Upper lobe of left lung (tissue), 6 donors: ENCODE measurements at regions not wholly inside any gene's neighbourhood (a gene's known extent, or its start where the extent isn't known, plus 50 kb on each side); places are given as distances from the start of the nearest gene placed in this dataset.
"Not testable (repeated sequence)": the region's sequence is repeated elsewhere in the genome, so short reads cannot be mapped to it uniquely, and the experiment has no call there.

ENCODE experiments used
- ATAC-seq, 2 donors: fragments of 200-7000 bp; cut with Tn5 transposase; one replicate each; pipeline ENCODE4 v1.9.1; 2022; ENCODE audit warnings: mild to moderate bottlenecking in 2 of 2, moderate library complexity in 2 of 2; ENCODE audit not compliant: low FRiP score in 2 of 2
- DNase-seq, 2 donors: peaks; one replicate each; pipeline ENCODE4 v3.0.0-alpha.2; 2019 to 2020
- H3K27ac ChIP-seq, 4 donors: fragments of 200-600 bp; sonication (generic); one replicate each; pipeline ENCODE4 v1.5.1; 2016 to 2019
- H3K27me3 ChIP-seq, 4 donors: fragments of 200-600 bp; sonication (generic); one replicate each; pipeline ENCODE4 v1.5.1; 2017 to 2019
- H3K36me3 ChIP-seq, 4 donors: fragments of 200-600 bp; sonication (generic); one replicate each; pipeline ENCODE4 v1.5.1; 2016 to 2019
- H3K4me1 ChIP-seq, 4 donors: fragments of 200-600 bp; sonication (generic); one replicate each; pipeline ENCODE4 v1.5.1; 2018 to 2019
- H3K4me3 ChIP-seq, 4 donors: fragments of 200-600 bp; sonication (generic); one replicate each; pipeline ENCODE4 v1.5.1; 2017 to 2019; ENCODE audit warnings: mild to moderate bottlenecking in 2 of 4, moderate library complexity in 1 of 4
- H3K9me3 ChIP-seq, 4 donors: fragments of 200-600 bp; sonication (generic); one replicate each; pipeline ENCODE4 v1.5.1; 2018 to 2019
- EP300 ChIP-seq, 4 donors: sonication (generic); formaldehyde crosslinking; IDR thresholded peaks; one replicate each; pipeline ENCODE4 v1.5.1; 2017; ENCODE audit warnings: antibody characterized with exemption in 4 of 4, control low read depth in 2 of 4
- POLR2A ChIP-seq, 4 donors: fragments of 450-650 bp; IDR thresholded peaks; one replicate each; pipeline ENCODE4 v1.5.1; 2016 to 2017; ENCODE audit warnings: antibody characterized with exemption in 4 of 4, mild to moderate bottlenecking in 2 of 4
- POLR2AphosphoS5 ChIP-seq, 2 donors: sonication (generic); formaldehyde crosslinking; IDR thresholded peaks; one replicate each; pipeline ENCODE4 v1.5.1; 2017; ENCODE audit warnings: antibody characterized with exemption in 2 of 2
- WGBS, 2 donors: methylation state at CpG; one replicate each; pipeline ENCODE4 v1.1.5; 2017 to 2018; 5-methylcytosine and 5-hydroxymethylcytosine counted together
- TF ChIP-seq, protein P1 (sequence below), 6 experiments: fragments of 450-650 bp in 4 of 6; fragments of 200-600 bp in 2 of 6; sonication (generic) in 2 of 6; IDR thresholded peaks; one replicate each; pipeline ENCODE4 v1.5.1; 2016 to 2019; ENCODE audit warnings: antibody characterized with exemption in 6 of 6
- donor health status: DM: no; HTN: no; CAD: no; lungs with moderate emphysema.
- donor health status: DM: no; HTN: yes; CAD: no; lungs with severe emphysema.

DNA sequence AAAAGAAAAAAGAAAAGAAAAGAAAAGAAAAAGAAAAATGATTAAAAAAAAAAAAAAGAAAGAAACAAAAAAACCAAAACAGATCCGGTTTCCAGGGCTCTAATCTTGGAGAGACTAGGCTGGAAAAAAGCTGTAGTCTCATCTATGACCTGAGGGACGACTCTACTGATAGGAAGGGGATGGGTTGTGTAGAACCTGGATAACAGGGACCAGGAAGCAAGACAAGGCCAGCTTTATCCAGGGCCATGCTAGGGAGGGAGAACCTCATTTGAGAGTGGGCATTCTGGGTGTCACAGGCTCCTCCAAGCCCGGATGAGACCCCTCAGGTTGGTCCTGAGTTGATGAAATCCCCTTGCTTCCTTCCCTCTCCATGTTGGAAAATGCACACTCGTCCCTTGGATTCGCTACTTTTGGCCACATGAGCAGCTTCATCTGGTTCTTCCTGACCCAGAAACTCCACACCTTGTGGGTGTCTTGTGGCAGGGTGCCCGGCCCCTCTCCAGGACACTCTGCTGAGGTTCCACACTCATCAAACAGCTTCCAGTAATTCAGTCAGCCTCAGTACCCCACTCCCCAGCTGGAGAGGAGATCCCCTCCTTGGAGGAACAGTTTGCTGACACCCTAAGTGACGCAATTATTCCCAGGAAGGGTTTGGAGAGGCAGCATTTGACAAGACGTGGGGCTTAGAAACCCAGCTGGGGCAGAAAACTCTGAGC is 71.1 kb upstream of the LHFPL2 start:
- Histone ChIP-seq H3K9me3 (no peaks in the 10 kb centered on the region), H3K4me3 (peak overlapping the region in 1 of 4 donors; percentile 16), H3K27ac (no peak overlapping the region), H3K4me1 (peaks cover 14 to 25% (median 17%) of the 10 kb centered on the region in 4 donors), H3K36me3 (no peaks in the 10 kb centered on the region), H3K27me3 (no peaks in the 10 kb centered on the region)
- ATAC-seq (peak; percentile 11 to 67), DNase-seq (peak in 1 of 2 donors; percentile 36)
- 60 to 79% methylated on average over 8 of the region's 8 CpGs for WGBS, 2 donors
- TF ChIP-seq, protein P1, sequence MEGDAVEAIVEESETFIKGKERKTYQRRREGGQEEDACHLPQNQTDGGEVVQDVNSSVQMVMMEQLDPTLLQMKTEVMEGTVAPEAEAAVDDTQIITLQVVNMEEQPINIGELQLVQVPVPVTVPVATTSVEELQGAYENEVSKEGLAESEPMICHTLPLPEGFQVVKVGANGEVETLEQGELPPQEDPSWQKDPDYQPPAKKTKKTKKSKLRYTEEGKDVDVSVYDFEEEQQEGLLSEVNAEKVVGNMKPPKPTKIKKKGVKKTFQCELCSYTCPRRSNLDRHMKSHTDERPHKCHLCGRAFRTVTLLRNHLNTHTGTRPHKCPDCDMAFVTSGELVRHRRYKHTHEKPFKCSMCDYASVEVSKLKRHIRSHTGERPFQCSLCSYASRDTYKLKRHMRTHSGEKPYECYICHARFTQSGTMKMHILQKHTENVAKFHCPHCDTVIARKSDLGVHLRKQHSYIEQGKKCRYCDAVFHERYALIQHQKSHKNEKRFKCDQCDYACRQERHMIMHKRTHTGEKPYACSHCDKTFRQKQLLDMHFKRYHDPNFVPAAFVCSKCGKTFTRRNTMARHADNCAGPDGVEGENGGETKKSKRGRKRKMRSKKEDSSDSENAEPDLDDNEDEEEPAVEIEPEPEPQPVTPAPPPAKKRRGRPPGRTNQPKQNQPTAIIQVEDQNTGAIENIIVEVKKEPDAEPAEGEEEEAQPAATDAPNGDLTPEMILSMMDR (IDR thresholded peaks at IDR 0.05), result no peak
- TF ChIP-seq POLR2AphosphoS5 (IDR thresholded peaks at IDR 0.05) (no peak), EP300 (IDR thresholded peaks at IDR 0.05) (no peak), POLR2A (IDR thresholded peaks at IDR 0.05) (no peak)

DNA sequence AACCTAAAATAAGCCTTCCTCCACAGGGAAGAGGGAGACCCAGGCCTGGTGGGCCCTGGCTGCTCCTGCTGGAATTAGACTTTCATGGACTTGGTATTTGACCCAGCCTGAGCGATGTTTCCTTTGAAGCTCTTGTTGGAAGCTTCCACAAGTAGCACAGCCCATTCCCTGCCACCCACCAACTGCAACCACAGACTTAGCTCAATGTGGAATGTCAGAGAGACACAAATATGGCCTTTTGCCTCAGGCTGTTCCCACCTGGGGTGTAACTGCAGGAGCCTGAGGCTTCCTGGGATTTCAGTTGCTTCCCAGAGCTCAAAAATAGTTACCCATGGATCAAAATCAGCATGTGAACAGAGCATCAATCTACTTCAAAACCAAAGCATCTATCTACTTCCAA is 70.3 kb upstream of the LHFPL2 start:
- 86 to 91% methylated on average over 1 of the region's 1 CpG for WGBS, 2 donors
- Histone ChIP-seq H3K4me3 (no peak overlapping the region), H3K9me3 (no peaks in the 10 kb centered on the region), H3K27ac (no peak overlapping the region), H3K27me3 (no peaks in the 10 kb centered on the region), H3K36me3 (no peaks in the 10 kb centered on the region), H3K4me1 (peaks cover 14 to 25% (median 17%) of the 10 kb centered on the region in 4 donors)
- ATAC-seq (no peak), DNase-seq (no peak)
- TF ChIP-seq POLR2A (IDR thresholded peaks at IDR 0.05) (no peak), POLR2AphosphoS5 (IDR thresholded peaks at IDR 0.05) (no peak), EP300 (IDR thresholded peaks at IDR 0.05) (no peak)
- TF ChIP-seq, protein P1 (IDR thresholded peaks at IDR 0.05), result no peak

DNA sequence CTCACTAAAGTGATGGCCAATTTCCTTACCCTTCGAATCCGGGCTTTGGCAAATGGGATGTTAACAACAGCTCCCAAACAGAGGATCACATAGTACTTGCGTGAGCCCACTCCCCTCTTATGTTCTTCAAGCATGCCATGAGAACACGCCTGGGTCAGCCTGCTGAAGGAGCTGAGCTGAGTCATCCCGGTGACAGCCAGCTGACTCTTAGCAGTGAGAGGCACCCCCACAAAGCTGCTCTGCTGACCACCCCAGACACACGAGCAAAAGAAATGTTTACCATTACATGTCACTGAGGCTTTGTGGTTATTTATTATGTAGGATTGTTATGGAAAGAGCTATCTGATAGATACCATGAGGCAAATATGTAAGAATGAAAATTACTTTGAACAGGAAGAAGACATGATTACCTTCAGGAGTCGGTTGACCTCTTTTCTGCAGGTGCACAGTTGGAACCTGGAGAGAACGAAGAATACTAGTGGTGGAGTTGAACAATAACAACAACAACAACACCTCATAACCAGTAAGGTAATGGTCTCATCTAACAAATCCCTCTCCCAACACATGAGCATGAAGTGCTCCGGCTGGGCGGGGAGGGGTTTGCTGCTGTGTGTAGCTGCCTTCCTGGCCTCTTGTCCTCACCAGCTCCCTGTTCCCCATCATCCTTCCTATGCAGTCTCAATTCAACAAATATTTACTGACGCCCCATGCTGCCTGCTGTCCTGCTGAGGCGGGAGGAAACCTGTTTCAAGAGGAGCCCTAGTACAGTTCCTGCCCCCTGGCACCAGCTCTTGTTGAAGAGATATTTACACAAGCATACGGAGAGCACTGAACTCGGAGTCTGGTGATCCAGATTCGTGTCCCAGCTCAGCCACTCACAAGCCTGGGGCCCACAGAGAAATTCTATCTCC is 69.4 kb upstream of the LHFPL2 start:
- Histone ChIP-seq H3K27ac (no peak overlapping the region), H3K36me3 (no peaks in the 10 kb centered on the region), H3K27me3 (no peaks in the 10 kb centered on the region), H3K4me1 (peaks cover 14 to 25% (median 17%) of the 10 kb centered on the region in 4 donors), H3K9me3 (no peaks in the 10 kb centered on the region), H3K4me3 (no peak overlapping the region)
- WGBS, 2 donors, result 81% methylated on average over 15 of the region's 15 CpGs
- no peak for DNase-seq
- ATAC-seq, result no peak
- TF ChIP-seq POLR2A (IDR thresholded peaks at IDR 0.05) (no peak), POLR2AphosphoS5 (IDR thresholded peaks at IDR 0.05) (no peak), EP300 (IDR thresholded peaks at IDR 0.05) (no peak)
- TF ChIP-seq, protein P1 (IDR thresholded peaks at IDR 0.05), result no peak

DNA sequence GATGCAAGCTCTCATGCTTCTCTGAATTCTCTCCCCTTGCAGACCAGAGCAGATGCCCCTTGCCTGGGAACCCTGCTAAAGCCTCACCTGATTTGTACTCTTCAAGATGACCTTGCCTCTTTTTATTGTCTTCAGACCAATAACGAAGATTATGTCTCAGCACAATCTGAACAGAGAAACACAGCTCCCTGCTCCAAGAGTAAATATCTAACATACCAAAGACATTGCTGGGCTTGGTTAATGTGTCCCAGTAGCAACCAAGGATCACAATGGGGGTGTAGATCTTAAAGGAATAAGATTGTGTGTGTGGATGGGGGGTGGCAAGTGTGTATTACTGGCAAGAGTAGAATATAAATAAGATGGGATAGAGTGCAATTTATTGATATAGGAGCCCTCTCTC is 67.6 kb upstream of the LHFPL2 start:
- ATAC-seq (no peak), DNase-seq (no peak)

DNA sequence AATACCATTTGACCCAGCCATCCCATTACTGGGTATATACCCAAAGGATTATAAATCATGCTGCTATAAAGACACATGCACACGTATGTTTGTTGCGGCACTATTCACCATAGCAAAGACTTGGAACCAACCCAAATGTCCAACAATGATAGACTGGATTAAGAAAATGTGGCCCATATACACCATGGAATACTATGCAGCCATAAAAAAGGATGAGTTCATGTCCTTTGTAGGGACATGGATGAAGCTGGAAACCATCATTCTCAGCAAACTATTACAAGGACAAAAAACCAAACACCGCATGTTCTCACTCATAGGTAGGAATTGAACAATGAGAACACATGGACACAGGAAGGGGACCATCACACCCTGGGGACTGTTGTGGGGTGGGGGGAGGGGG is 66.8 kb upstream of the LHFPL2 start:
- not testable (repeated sequence) for H3K27ac ChIP-seq, H3K4me1 ChIP-seq, H3K9me3 ChIP-seq, H3K36me3 ChIP-seq, ATAC-seq, DNase-seq, H3K27me3 ChIP-seq, H3K4me3 ChIP-seq
- 91 to 100% methylated on average over 3 of the region's 3 CpGs for WGBS, 2 donors

More for the DNA sequence above, 67.6 kb upstream of the LHFPL2 start:
- Histone ChIP-seq H3K36me3 (no peaks in the 10 kb centered on the region), H3K27ac (no peak overlapping the region), H3K4me3 (no peak overlapping the region), H3K27me3 (no peaks in the 10 kb centered on the region), H3K4me1 (peaks cover 12 to 18% (median 14%) of the 10 kb centered on the region in 4 donors), H3K9me3 (no peaks in the 10 kb centered on the region)
- 74 to 78% methylated on average over 1 of the region's 1 CpG for WGBS, 2 donors
- TF ChIP-seq POLR2A (IDR thresholded peaks at IDR 0.05) (no peak), EP300 (IDR thresholded peaks at IDR 0.05) (no peak), POLR2AphosphoS5 (IDR thresholded peaks at IDR 0.05) (no peak)
- TF ChIP-seq, protein P1 (IDR thresholded peaks at IDR 0.05), result no peak

DNA sequence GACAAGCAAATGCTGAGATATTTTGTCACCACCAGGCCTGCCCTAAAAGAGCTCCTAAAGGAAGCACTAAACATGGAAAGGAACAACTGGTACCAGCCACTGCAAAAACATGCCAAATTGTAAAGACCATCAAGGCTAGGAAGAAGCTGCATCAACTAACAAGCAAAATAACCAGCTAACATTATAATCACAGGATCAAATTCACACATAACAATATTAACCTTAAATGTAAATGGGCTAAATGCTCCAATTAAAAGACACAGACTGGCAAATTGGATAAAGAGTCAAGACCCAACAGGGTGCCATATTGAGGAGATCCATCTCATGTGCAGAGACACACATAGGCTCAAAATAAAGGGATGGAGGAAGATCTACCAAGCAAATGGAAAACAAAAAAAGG is 63.1 kb upstream of the LHFPL2 start:
- not testable (repeated sequence) for H3K9me3 ChIP-seq, ATAC-seq, H3K4me1 ChIP-seq, H3K36me3 ChIP-seq, H3K27ac ChIP-seq, H3K27me3 ChIP-seq, DNase-seq, H3K4me3 ChIP-seq

DNA sequence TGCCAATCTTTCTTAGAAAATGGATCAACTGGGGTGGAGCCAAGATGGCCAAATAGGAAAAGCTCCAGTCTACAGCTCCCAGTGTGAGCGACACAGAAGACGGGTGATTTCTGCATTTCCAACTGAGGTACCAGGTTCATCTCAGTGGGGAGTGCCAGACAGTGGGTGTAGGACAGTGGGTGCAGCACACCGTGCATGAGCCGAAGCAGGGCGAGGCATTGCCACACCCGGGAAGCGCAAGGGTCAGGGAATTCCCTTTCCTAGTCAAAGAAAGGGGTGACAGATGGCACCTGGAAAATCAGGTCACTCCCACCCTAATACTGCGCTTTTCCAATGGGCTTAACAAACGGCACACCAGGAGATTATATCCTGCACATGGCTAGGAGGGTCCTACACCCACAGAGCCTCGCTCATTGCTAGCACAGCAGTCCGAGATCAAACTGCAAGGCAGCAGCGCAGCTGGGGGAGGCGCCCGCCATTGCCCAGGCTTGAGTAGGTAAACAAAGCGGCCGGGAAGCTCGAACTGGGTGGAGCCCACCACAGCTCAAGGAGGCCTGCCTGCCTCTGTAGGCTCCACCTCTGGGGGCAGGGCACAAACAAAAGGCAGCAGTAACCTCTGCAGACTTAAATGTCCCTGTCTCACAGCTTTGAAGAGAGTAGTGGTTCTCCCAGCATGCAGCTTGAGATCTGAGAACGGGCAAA is 61.3 kb upstream of the LHFPL2 start:
- WGBS, 2 donors, result 93 to 96% methylated on average over 8 to 18 of the region's 18 CpGs
- DNase-seq, result peak in 1 of 2 donors; percentile 52
- H3K4me1 ChIP-seq, H3K4me3 ChIP-seq, H3K27me3 ChIP-seq, H3K36me3 ChIP-seq, ATAC-seq, H3K9me3 ChIP-seq, H3K27ac ChIP-seq: not testable (repeated sequence)
